ENCODE measurements at regions not wholly inside any gene's neighbourhood (a gene's known extent, or its start where the extent isn't known, plus 50 kb on each side); places are given as distances from the start of the nearest gene placed in this dataset.

DNA sequence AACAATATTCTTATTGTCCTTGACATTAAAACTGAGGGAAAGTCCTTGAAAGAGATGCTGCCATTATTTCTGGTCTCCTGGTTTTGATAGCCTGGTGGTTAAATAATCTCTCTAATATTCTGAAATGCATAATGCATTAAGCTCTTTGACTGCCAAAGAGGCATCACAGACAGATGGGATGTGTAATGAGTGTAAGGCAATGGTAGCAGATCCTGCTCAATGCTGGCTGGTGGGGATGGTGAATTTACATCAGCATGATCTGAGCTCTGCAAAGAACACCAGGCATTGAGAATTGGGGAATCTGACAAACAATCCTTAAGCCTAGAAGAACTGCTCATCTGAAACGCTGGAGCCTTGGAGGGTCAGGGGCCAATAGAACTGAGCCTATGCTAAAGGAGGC is 528.6 kb upstream of the LMCD1 start:
- Histone ChIP-seq H3K27me3 (ENCODE audit: insufficient read depth, low read depth) (no peaks in the 10 kb centered on the region), H3K4me3 (IDR thresholded peaks at IDR 0.05; ENCODE audit: insufficient read depth, low read depth, low read length) (no peak overlapping the region), H3K79me2 (ENCODE audit: insufficient read depth, low read depth) (no peaks in the 10 kb centered on the region), H3K36me3 (ENCODE audit: insufficient read depth) (no peaks in the 10 kb centered on the region), H3K9ac (no peak overlapping the region), H4K20me1 (ENCODE audit: insufficient read depth) (no peaks in the 10 kb centered on the region), H3K4me1 (ENCODE audit: low read depth, poor library complexity, severe bottlenecking) (no peaks in the 10 kb centered on the region), H2AFZ (ENCODE audit: low read depth) (no peak overlapping the region), H3K4me2 (no peak overlapping the region), H3K27ac (no peak overlapping the region)
- TF ChIP-seq, protein P1, sequence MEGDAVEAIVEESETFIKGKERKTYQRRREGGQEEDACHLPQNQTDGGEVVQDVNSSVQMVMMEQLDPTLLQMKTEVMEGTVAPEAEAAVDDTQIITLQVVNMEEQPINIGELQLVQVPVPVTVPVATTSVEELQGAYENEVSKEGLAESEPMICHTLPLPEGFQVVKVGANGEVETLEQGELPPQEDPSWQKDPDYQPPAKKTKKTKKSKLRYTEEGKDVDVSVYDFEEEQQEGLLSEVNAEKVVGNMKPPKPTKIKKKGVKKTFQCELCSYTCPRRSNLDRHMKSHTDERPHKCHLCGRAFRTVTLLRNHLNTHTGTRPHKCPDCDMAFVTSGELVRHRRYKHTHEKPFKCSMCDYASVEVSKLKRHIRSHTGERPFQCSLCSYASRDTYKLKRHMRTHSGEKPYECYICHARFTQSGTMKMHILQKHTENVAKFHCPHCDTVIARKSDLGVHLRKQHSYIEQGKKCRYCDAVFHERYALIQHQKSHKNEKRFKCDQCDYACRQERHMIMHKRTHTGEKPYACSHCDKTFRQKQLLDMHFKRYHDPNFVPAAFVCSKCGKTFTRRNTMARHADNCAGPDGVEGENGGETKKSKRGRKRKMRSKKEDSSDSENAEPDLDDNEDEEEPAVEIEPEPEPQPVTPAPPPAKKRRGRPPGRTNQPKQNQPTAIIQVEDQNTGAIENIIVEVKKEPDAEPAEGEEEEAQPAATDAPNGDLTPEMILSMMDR (conservative IDR thresholded peaks at IDR 0.05; ENCODE audit: low read depth, low read length): no peak

DNA sequence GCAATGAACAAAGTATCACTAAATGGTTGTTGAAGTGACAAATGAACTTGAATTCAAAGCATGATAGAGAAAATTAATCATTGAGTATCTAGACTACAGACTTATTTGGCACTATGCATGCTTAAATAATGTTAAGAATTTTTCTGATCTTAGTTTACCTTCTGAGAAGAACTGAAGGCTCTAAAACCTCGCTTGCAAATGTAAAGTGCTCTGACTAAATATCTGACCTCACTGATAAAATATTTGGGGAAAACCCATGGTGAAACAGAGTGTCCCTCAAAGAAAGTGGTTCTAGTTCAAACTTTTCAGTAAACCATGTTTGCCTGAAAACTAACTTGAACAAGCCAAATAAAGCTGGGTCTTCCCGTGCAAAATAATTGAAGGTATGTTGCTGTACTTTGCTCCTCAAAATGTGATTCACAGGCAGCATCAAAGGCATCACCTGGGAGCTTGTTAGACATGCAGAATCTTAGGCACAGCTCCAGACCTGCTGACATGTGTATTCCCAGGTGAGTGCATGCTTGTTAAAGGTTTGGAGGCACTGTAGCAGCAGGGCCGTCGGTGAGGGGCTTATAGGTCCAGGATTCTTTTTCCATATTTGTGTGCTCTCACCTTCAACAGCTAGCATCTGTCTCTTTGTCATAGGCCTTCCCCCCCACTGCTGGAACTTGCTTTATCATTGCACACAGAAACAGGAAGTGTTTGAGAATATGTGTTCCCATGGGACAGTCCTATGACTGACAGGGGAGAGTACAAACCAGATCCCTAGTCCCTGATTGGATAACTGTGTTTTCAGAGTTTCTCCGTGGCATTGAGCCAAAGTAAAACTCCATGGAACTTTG is 524.2 kb upstream of the LMCD1 start:
- Histone ChIP-seq H3K79me2 (ENCODE audit: insufficient read depth, low read depth) (no peaks in the 10 kb centered on the region), H3K4me3 (IDR thresholded peaks at IDR 0.05; ENCODE audit: insufficient read depth, low read depth, low read length) (no peak overlapping the region), H3K4me2 (no peak overlapping the region), H2AFZ (ENCODE audit: low read depth) (no peak overlapping the region), H3K4me1 (ENCODE audit: low read depth, poor library complexity, severe bottlenecking) (no peaks in the 10 kb centered on the region), H3K9ac (no peak overlapping the region), H3K27me3 (ENCODE audit: insufficient read depth, low read depth) (no peaks in the 10 kb centered on the region), H3K36me3 (ENCODE audit: insufficient read depth) (no peaks in the 10 kb centered on the region), H3K27ac (no peak overlapping the region), H4K20me1 (ENCODE audit: insufficient read depth) (no peaks in the 10 kb centered on the region)
- TF ChIP-seq, protein P1 (conservative IDR thresholded peaks at IDR 0.05; ENCODE audit: low read depth, low read length): no peak

DNA sequence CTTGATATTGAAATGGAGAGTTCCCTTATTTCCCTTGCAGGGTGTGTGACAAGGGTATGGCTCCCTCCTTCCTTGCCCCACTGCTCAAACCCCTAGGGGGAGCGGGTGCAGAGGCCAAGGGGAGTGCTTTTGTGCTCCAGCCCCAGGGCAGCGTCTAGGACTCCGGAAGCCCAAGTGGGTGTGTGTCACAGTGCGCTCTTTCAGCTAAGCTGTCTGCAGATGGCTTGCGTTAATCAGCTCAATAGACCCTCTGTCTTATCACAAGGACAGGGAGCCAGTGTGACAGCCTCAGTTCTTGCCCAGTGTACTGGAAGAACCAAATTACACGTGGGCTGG is 523.6 kb upstream of the LMCD1 start:
- H3K36me3 ChIP-seq (ENCODE audit: insufficient read depth): no peaks in the 10 kb centered on the region
- no peaks in the 10 kb centered on the region for H3K79me2 ChIP-seq (ENCODE audit: insufficient read depth, low read depth)
- TF ChIP-seq, protein P1 (conservative IDR thresholded peaks at IDR 0.05; ENCODE audit: low read depth, low read length): no peak
- no peaks in the 10 kb centered on the region for H4K20me1 ChIP-seq (ENCODE audit: insufficient read depth)
- H3K9ac ChIP-seq: no peak overlapping the region
- H3K4me2 ChIP-seq: no peak overlapping the region
- H2AFZ ChIP-seq (ENCODE audit: low read depth): no peak overlapping the region
- H3K4me1 ChIP-seq (ENCODE audit: low read depth, poor library complexity, severe bottlenecking): no peaks in the 10 kb centered on the region
- H3K27me3 ChIP-seq (ENCODE audit: insufficient read depth, low read depth): no peaks in the 10 kb centered on the region
- no peak overlapping the region for H3K4me3 ChIP-seq (IDR thresholded peaks at IDR 0.05; ENCODE audit: insufficient read depth, low read depth, low read length)
- H3K27ac ChIP-seq: no peak overlapping the region

DNA sequence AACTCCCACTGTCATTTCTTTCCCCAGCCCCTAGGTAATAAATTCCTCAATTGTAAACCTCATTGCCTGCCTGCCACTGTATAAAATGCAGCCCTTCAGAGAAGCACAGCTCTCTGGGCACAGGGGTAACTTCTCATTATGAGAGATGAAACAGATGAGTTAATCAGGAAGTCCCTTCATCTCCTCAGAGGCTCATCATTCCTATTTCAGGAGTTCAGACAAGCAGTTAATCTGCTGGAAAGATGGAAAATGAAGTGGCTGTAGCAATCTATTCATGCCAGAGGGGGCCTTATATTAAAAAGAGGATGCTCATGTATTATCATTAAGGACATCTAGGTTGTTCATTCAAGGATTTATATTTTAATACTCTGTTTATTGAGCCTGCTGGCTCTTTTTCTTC is 519.5 kb upstream of the LMCD1 start:
- H3K27me3 ChIP-seq (ENCODE audit: insufficient read depth, low read depth): no peaks in the 10 kb centered on the region
- H3K27ac ChIP-seq: no peak overlapping the region
- H2AFZ ChIP-seq (ENCODE audit: low read depth): no peak overlapping the region
- H3K4me1 ChIP-seq (ENCODE audit: low read depth, poor library complexity, severe bottlenecking): no peaks in the 10 kb centered on the region
- H3K4me3 ChIP-seq (IDR thresholded peaks at IDR 0.05; ENCODE audit: insufficient read depth, low read depth, low read length): no peak overlapping the region
- H3K79me2 ChIP-seq (ENCODE audit: insufficient read depth, low read depth): no peaks in the 10 kb centered on the region
- no peak overlapping the region for H3K9ac ChIP-seq
- H4K20me1 ChIP-seq (ENCODE audit: insufficient read depth): no peaks in the 10 kb centered on the region
- H3K36me3 ChIP-seq (ENCODE audit: insufficient read depth): no peaks in the 10 kb centered on the region
- TF ChIP-seq, protein P1 (conservative IDR thresholded peaks at IDR 0.05; ENCODE audit: low read depth, low read length): no peak
- H3K4me2 ChIP-seq: no peak overlapping the region

Measured in KMS-11 (cell line).